ENCODE measurements at regions not wholly inside any gene's neighbourhood (a gene's known extent, or its start where the extent isn't known, plus 50 kb on each side); places are given as distances from the start of the nearest gene placed in this dataset.

DNA sequence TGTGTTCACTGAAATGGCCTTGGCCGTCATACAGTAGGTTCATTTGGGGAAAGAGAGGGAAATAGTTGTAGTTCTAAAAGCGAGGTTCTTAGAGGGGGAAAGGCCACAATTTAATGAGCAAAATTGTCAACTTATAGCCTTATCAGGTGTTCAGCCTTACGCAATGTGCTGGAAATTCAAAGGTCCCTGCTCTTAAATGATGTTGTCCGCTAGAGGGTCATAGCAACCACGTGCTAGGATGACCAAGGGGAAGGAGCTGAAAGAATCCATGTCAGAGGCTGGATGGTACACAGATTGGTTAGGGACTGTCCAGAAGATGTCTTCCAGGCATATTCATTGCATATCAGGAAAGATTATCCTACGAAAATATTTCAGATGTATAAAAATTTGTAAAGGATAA, 282.3 kb upstream of the MEX3C start:
- H3K36me3 ChIP-seq: no peaks in the 10 kb centered on the region
- no peak overlapping the region for H3K4me3 ChIP-seq
- TF ChIP-seq, protein P1, sequence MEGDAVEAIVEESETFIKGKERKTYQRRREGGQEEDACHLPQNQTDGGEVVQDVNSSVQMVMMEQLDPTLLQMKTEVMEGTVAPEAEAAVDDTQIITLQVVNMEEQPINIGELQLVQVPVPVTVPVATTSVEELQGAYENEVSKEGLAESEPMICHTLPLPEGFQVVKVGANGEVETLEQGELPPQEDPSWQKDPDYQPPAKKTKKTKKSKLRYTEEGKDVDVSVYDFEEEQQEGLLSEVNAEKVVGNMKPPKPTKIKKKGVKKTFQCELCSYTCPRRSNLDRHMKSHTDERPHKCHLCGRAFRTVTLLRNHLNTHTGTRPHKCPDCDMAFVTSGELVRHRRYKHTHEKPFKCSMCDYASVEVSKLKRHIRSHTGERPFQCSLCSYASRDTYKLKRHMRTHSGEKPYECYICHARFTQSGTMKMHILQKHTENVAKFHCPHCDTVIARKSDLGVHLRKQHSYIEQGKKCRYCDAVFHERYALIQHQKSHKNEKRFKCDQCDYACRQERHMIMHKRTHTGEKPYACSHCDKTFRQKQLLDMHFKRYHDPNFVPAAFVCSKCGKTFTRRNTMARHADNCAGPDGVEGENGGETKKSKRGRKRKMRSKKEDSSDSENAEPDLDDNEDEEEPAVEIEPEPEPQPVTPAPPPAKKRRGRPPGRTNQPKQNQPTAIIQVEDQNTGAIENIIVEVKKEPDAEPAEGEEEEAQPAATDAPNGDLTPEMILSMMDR (IDR thresholded peaks at IDR 0.05): no peak
- TF ChIP-seq EP300 (IDR thresholded peaks at IDR 0.05) (no peak), POLR2A (IDR thresholded peaks at IDR 0.05) (no peak)
- 76 to 84% (median 78%) methylated on average over 6 of the region's 6 CpGs for WGBS, 3 donors
- no peaks in the 10 kb centered on the region for H3K27me3 ChIP-seq
- intact Hi-C loops (cut with DNase I): no loop called here
- H3K4me1 ChIP-seq (ENCODE audit: insufficient read depth): no peaks in the 10 kb centered on the region
- no peak overlapping the region for H3K27ac ChIP-seq
- no peak for DNase-seq
- H3K9me3 ChIP-seq: no peaks in the 10 kb centered on the region

DNA sequence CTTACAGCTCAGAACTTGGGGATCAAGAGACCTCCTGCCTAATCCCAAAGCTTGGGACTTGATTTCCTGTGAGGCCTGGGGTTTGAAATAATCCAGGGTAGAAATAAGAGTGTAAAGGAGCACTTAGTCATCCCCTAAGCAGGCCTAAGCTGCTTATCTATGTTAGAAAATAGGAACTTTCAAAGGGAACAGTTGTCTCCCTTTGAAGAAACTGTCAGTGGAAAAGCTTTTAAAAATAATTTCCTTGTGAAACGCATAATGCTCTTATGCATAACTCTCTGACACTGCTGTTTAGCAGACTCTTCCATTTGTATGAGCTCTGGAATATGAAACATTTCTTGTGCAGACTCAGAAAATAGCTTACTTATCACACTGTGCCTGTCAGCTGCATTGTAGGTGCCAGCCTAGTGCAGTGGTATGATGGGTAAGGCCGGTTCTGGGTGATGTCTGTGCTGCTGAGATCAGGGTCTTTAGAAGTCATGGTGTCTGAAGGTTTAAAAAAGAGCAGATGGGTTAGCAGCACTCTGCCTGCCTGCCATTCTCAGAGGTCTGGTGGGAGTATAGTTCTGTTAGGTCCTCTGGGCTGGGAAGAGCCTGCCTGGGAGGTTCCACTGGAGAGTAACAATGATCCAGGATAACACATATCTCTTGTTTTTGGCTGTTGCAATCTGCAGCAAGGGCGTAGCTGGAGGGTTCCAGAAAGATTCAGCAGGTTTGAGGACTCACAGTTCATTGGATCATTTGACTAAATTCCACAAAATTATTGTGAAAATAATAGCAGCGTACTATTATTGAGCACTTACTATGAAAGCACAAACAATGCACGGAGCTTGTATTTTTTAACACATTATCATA, 283.2 kb upstream of the MEX3C start:
- 78 to 85% (median 80%) methylated on average over 5 of the region's 5 CpGs for WGBS, 3 donors
- no peak for DNase-seq
- H3K9me3 ChIP-seq: no peaks in the 10 kb centered on the region
- no peak overlapping the region for H3K27ac ChIP-seq
- no peaks in the 10 kb centered on the region for H3K4me1 ChIP-seq (ENCODE audit: insufficient read depth)
- no peaks in the 10 kb centered on the region for H3K27me3 ChIP-seq
- TF ChIP-seq POLR2A (IDR thresholded peaks at IDR 0.05) (no peak), EP300 (IDR thresholded peaks at IDR 0.05) (no peak)
- TF ChIP-seq, protein P1 (IDR thresholded peaks at IDR 0.05): no peak
- intact Hi-C loops (cut with DNase I): no loop called here
- H3K36me3 ChIP-seq: no peaks in the 10 kb centered on the region
- no peak overlapping the region for H3K4me3 ChIP-seq

DNA sequence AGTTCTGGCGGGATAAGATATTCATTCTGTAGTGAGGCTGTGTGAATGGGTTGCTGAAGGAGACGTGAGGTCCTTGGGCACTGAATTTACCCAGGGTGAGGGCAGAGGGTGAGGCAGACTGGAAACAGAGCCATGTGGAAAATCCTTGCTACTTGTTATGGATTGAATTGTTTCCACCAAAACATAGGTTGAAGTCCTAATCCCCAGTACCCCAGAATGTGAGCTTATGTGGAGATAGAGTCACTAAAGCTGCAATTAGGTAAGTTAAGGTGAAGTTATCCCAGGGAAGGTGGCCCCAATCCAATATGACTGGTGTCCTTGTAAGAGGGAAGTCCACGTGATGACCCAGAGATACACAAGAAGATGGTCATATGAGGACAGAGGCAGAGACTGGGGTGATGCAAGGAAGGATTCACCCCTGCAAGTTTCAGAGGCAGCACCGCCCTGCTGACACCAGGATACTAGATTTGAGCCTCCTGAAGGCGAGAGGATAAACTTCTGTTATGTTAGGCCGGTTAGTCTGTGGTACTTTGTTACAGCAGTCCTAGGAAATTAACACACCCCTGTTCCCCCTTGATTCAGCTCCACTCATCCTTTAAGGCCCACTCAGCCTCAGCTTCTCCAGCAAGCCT, 289.4 kb upstream of the MEX3C start:
- WGBS, 3 donors: 83 to 89% (median 84%) methylated on average over 6 of the region's 6 CpGs
- Histone ChIP-seq H3K9me3 (no peaks in the 10 kb centered on the region), H3K36me3 (no peaks in the 10 kb centered on the region), H3K27ac (no peak overlapping the region), H3K27me3 (no peaks in the 10 kb centered on the region), H3K4me3 (no peak overlapping the region), H3K4me1 (ENCODE audit: insufficient read depth) (no peaks in the 10 kb centered on the region)
- no peak for DNase-seq
- TF ChIP-seq, protein P1 (IDR thresholded peaks at IDR 0.05): no peak
- TF ChIP-seq POLR2A (IDR thresholded peaks at IDR 0.05): no peak
- no peak for TF ChIP-seq EP300 (IDR thresholded peaks at IDR 0.05)
- intact Hi-C loops (cut with DNase I): no loop called here

DNA sequence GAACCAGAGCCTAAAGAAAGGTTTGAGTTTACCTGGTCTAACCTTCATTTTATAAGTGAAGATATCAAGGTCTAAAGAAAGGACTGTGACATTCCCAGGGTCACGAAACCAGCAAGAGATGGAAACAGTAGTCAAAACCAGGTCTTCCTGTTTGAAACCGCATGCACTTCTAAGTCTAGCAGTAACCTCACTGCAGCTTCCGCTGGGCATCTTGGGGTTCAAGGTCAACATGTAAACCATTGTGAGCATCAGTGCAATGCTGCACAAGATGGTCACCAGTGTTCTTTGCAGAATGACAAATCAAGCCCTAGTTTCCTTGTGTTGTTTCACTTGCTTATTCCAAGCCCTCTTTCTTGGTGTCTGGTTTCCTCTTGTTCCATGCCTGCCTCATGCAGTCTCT, 292.9 kb upstream of the MEX3C start:
- H3K27ac ChIP-seq: no peak overlapping the region
- 83 to 88% (median 85%) methylated on average over 3 of the region's 3 CpGs for WGBS, 3 donors
- H3K27me3 ChIP-seq: no peaks in the 10 kb centered on the region
- H3K4me3 ChIP-seq: no peak overlapping the region
- no peaks in the 10 kb centered on the region for H3K9me3 ChIP-seq
- TF ChIP-seq EP300 (IDR thresholded peaks at IDR 0.05) (no peak), POLR2A (IDR thresholded peaks at IDR 0.05) (no peak)
- TF ChIP-seq, protein P1 (IDR thresholded peaks at IDR 0.05): no peak
- intact Hi-C loops (cut with DNase I): no loop called here
- H3K4me1 ChIP-seq (ENCODE audit: insufficient read depth): no peaks in the 10 kb centered on the region
- DNase-seq: no peak
- H3K36me3 ChIP-seq: no peaks in the 10 kb centered on the region

Measured in ovary (tissue), 7 donors.